Cerebellar cortex (tissue), 1 donor: ENCODE measurements at regions not wholly inside any gene's neighbourhood (a gene's known extent, or its start where the extent isn't known, plus 50 kb on each side); places are given as distances from the start of the nearest gene placed in this dataset.
A peak's percentile ranks its signal among the peaks of the same experiment; 100 is the strongest.
"Not testable (repeated sequence)": the region's sequence is repeated elsewhere in the genome, so short reads cannot be mapped to it uniquely, and the experiment has no call there.

ENCODE experiments used
- DNase-seq: peaks from one replicate; pipeline ENCODE4 v3.0.0-alpha.2; 2015; ENCODE audit warnings: low spot score

GRCh38 chr9:78905387-78905786 is 608.5 kb downstream of the PSAT1 start:
- no peak for DNase-seq

GRCh38 chr9:78905986-78906755 is 609.2 kb downstream of the PSAT1 start:
- DNase-seq: no peak

- DNase-seq: no peak
Observed at GRCh38 chr9:78909566-78909965, 612.6 kb downstream of the PSAT1 start.

- not testable (repeated sequence) for DNase-seq
Observed at GRCh38 chr9:78916884-78917283, 620.0 kb downstream of the PSAT1 start.

GRCh38 chr9:78918976-78919375 is 622.1 kb downstream of the PSAT1 start:
- no peak for DNase-seq

GRCh38 chr9:78919701-78920100 is 622.8 kb downstream of the PSAT1 start:
- DNase-seq: no peak

- no peak for DNase-seq
Observed at GRCh38 chr9:78921341-78921740, 624.4 kb downstream of the PSAT1 start.

- no peak for DNase-seq
Observed at GRCh38 chr9:78923966-78924659, 627.2 kb downstream of the PSAT1 start.

- no peak for DNase-seq
Observed at GRCh38 chr9:78927099-78927940, 630.4 kb downstream of the PSAT1 start.

- no peak for DNase-seq
Observed at GRCh38 chr9:78928625-78929405, 631.9 kb downstream of the PSAT1 start.

GRCh38 chr9:78930281-78930680 is 633.4 kb downstream of the PSAT1 start:
- DNase-seq: no peak

GRCh38 chr9:78932849-78933627 is 636.1 kb downstream of the PSAT1 start:
- no peak for DNase-seq

- no peak for DNase-seq
Observed at GRCh38 chr9:78934880-78935279, 636.9 kb upstream of the TLE4 start.

- DNase-seq: no peak
Observed at GRCh38 chr9:78938821-78939220, 632.9 kb upstream of the TLE4 start.

GRCh38 chr9:78939311-78940065 is 632.3 kb upstream of the TLE4 start:
- no peak for DNase-seq

- DNase-seq: no peak
Observed at GRCh38 chr9:78940121-78940855, 631.5 kb upstream of the TLE4 start.

GRCh38 chr9:78954286-78954685 is 617.5 kb upstream of the TLE4 start:
- DNase-seq: no peak

GRCh38 chr9:78958892-78959291 is 612.9 kb upstream of the TLE4 start:
- DNase-seq: no peak

- no peak for DNase-seq
Observed at GRCh38 chr9:78962156-78962555, 609.6 kb upstream of the TLE4 start.

- peak; percentile 62 for DNase-seq
Observed at GRCh38 chr9:78963911-78964310, 607.9 kb upstream of the TLE4 start.
